HCT116 (cell line): ENCODE measurements at regions not wholly inside any gene's neighbourhood (a gene's known extent, or its start where the extent isn't known, plus 50 kb on each side); places are given as distances from the start of the nearest gene placed in this dataset.

Experiments used
- ATAC-seq: fragments of 200-7000 bp; cut with Tn5 transposase; 2 replicates; pipeline ENCODE4 v1.9.1; 2020; ENCODE audit warnings: mild to moderate bottlenecking, moderate library complexity
- BruUV-seq: library from RNA; stranded (reverse); fragments of 400-500 nt; replicated peaks from 2 replicates; lab custom pipeline; 2021; lab: Mats Ljungman, UMichigan
- CTCF ChIA-PET: fragments of 300-600 bp; sonication (Branson Sonifier 250); formaldehyde crosslinking; loops from one replicate; lab custom pipeline; 2021; ENCODE audit warnings: antibody characterized with exemption; lab: Charles Lee
- POLR2A ChIA-PET: fragments of 300-600, 350-600 bp; sonication (Branson Sonifier 250); formaldehyde crosslinking; loops from one replicate; lab custom pipeline; 2021; ENCODE audit warnings: antibody characterized with exemption; lab: Charles Lee
- RAD21 ChIA-PET, 2 experiments: fragments of 300-600 bp; sonication (Branson Sonifier 250); formaldehyde crosslinking; loops; one replicate each; lab custom pipeline; 2023; ENCODE audit warnings: low total read pairs in 2 of 2; ENCODE audit not compliant: uncharacterized antibody in 2 of 2, unreplicated experiment in 2 of 2, low non-redundant PET in 1 of 2; lab: Charles Lee
- DNase-seq: peaks from one replicate; pipeline ENCODE4 v3.0.0-alpha.2; 2010; ENCODE audit warnings: low read depth, low spot score
- H2AFZ ChIP-seq: fragments of 200-600 bp; shearing (Covaris generic), sonication (generic); 2 replicates; pipeline ENCODE4 v1.6.1; 2017; ENCODE audit warnings: low read depth, mixed run types, mixed read lengths, antibody characterized with exemption, low read length; ENCODE audit not compliant: poor library complexity, severe bottlenecking
- H3K27ac ChIP-seq: 2 replicates; pipeline ENCODE4 v1.5.1; 2012; ENCODE audit warnings: low read depth, low read length
- H3K27me3 ChIP-seq: fragments of 200-600 bp; sonication (generic); 2 replicates; pipeline ENCODE4 v1.6.1; 2016; ENCODE audit warnings: mixed run types, low read length, mixed read lengths; ENCODE audit not compliant: insufficient read depth
- H3K36me3 ChIP-seq, 2 experiments: fragments of 200-500 bp in 1 of 2; fragments of 200-600 bp in 1 of 2; sonication (Bioruptor generic) in 1 of 2; sonication (generic) in 1 of 2; 2 replicates each; pipeline versions ENCODE4 v1.5.1 to v1.6.1; 2014 to 2016; ENCODE audit warnings: low read length in 2 of 2, inconsistent platforms in 1 of 2, mixed read lengths in 1 of 2, mixed run types in 1 of 2; ENCODE audit not compliant: insufficient read depth in 2 of 2, control insufficient read depth in 1 of 2
- H3K4me1 ChIP-seq, 2 experiments: fragments of 200-600 bp in 1 of 2; sonication (generic) in 1 of 2; 2 replicates each; pipeline versions ENCODE4 v1.5.1 to v1.6.1; 2012 to 2017; ENCODE audit warnings: low read length in 2 of 2, inconsistent platforms in 1 of 2, mild to moderate bottlenecking in 1 of 2, mixed read lengths in 1 of 2, mixed run types in 1 of 2, moderate library complexity in 1 of 2; ENCODE audit not compliant: insufficient read depth in 2 of 2, control insufficient read depth in 1 of 2
- H3K4me2 ChIP-seq: fragments of 200-600 bp; sonication (generic); 2 replicates; pipeline ENCODE4 v1.6.1; 2017; ENCODE audit warnings: mixed run types, low read length, mixed read lengths
- H3K4me3 ChIP-seq, 2 experiments: fragments of 200-600 bp in 1 of 2; sonication (generic) in 1 of 2; replicated peaks in 1 of 2; 2 replicates each; pipeline ENCODE4 v1.5.1; 2011 to 2016; ENCODE audit warnings: low read length in 2 of 2, control low read depth in 1 of 2, low read depth in 1 of 2, mild to moderate bottlenecking in 1 of 2, mixed read lengths in 1 of 2, mixed run types in 1 of 2
- H3K79me2 ChIP-seq: fragments of 200-600 bp; sonication (generic); 2 replicates; pipeline ENCODE4 v1.6.1; 2017; ENCODE audit warnings: mild to moderate bottlenecking, mixed run types, low read length, moderate library complexity, mixed read lengths; ENCODE audit not compliant: insufficient read depth
- H3K9ac ChIP-seq: fragments of 200-600 bp; sonication (generic); 2 replicates; pipeline ENCODE4 v1.6.1; 2016; ENCODE audit warnings: low read length, mixed read lengths
- H3K9me2 ChIP-seq: fragments of 200-600 bp; sonication (generic), shearing (Covaris generic); 2 replicates; pipeline ENCODE4 v1.6.1; 2017; ENCODE audit warnings: mixed run types, mild to moderate bottlenecking, moderate library complexity; ENCODE audit not compliant: insufficient read depth
- H3K9me3 ChIP-seq, 2 experiments: fragments of 200-500 bp in 1 of 2; fragments of 200-600 bp in 1 of 2; sonication (Bioruptor generic) in 1 of 2; sonication (generic) in 1 of 2; 2 replicates each; pipeline ENCODE4 v1.6.1; 2014 to 2017; ENCODE audit warnings: low read length in 2 of 2, mixed read lengths in 2 of 2, inconsistent platforms in 1 of 2, low read depth in 1 of 2, mild to moderate bottlenecking in 1 of 2, mixed run types in 1 of 2, moderate library complexity in 1 of 2; ENCODE audit not compliant: control insufficient read depth in 1 of 2, insufficient read depth in 1 of 2
- H4K20me1 ChIP-seq: fragments of 200-600 bp; sonication (generic), shearing (Covaris generic); 2 replicates; pipeline ENCODE4 v1.6.1; 2017; ENCODE audit warnings: mixed run types, mild to moderate bottlenecking, moderate library complexity; ENCODE audit not compliant: insufficient read depth
- CEBPB ChIP-seq: IDR thresholded peaks from 2 replicates; pipeline ENCODE4 v1.6.1; 2012; ENCODE audit warnings: low read depth
- ELF1 ChIP-seq: IDR thresholded peaks from 2 replicates; pipeline ENCODE4 v1.6.1; 2012; ENCODE audit warnings: low read depth, borderline replicate concordance
- EZH2phosphoT487 ChIP-seq: fragments of 200-600 bp; IDR thresholded peaks from 2 replicates; pipeline ENCODE4 v1.6.1; 2018; ENCODE audit warnings: antibody characterized with exemption, borderline replicate concordance
- FOSL1 ChIP-seq: IDR thresholded peaks from 2 replicates; pipeline ENCODE4 v1.6.1; 2012; ENCODE audit warnings: low read depth
- JUND ChIP-seq: IDR thresholded peaks from 2 replicates; pipeline ENCODE4 v1.6.1; 2012
- POLR2A ChIP-seq: IDR thresholded peaks from 2 replicates; pipeline ENCODE4 v1.7.0; 2011; ENCODE audit warnings: borderline replicate concordance; ENCODE audit not compliant: insufficient read depth, insufficient read length; ENCODE audit errors: extremely low read depth
- POLR2AphosphoS5 ChIP-seq: IDR thresholded peaks from 2 replicates; pipeline ENCODE4 v1.6.1; 2011; ENCODE audit warnings: mild to moderate bottlenecking, low read depth, low read length, moderate library complexity
- RAD21 ChIP-seq: IDR thresholded peaks from 2 replicates; pipeline ENCODE4 v1.6.1; 2012; ENCODE audit warnings: low read depth, mild to moderate bottlenecking
- SIN3A ChIP-seq: IDR thresholded peaks from 2 replicates; pipeline ENCODE4 v1.6.1; 2012; ENCODE audit warnings: low read depth
- SP1 ChIP-seq: IDR thresholded peaks from 2 replicates; pipeline ENCODE4 v1.6.1; 2012; ENCODE audit warnings: low read depth
- SRF ChIP-seq: IDR thresholded peaks from 2 replicates; pipeline ENCODE4 v1.6.1; 2012; ENCODE audit warnings: low read depth
- TCF7L2 ChIP-seq: IDR thresholded peaks from 2 replicates; pipeline ENCODE4 v1.7.0; 2011; ENCODE audit warnings: borderline replicate concordance, inconsistent platforms; ENCODE audit not compliant: insufficient read depth, insufficient read length; ENCODE audit errors: extremely low read depth
- YY1 ChIP-seq: IDR thresholded peaks from 2 replicates; pipeline ENCODE4 v1.6.1; 2011; ENCODE audit warnings: low read length, low read depth, moderate library complexity, mild to moderate bottlenecking; ENCODE audit not compliant: insufficient replicate concordance; ENCODE audit errors: extremely low read depth
- ZNF274 ChIP-seq: fragments of 200-500 bp; sonication (Bioruptor generic); IDR thresholded peaks from 2 replicates; pipeline ENCODE4 v1.6.1; 2014; ENCODE audit warnings: mild to moderate bottlenecking, low read depth, low read length, inconsistent platforms
- intact Hi-C: fragments of 100-400 bp; cut with micrococcal nuclease; formaldehyde crosslinking; loops from 2 replicates; pipeline ENCODE4 v1.10.0; 2022
- TF ChIP-seq, protein P1 (sequence below), 3 experiments: fragments of 200-600 bp in 1 of 3; sonication (generic) in 1 of 3; IDR thresholded peaks in 2 of 3; conservative IDR thresholded peaks in 1 of 3; 2 replicates each; pipeline ENCODE4 v1.5.1; 2012 to 2017; ENCODE audit warnings: low read depth in 2 of 3, low read length in 2 of 3, antibody characterized with exemption in 1 of 3, borderline replicate concordance in 1 of 3, control low read depth in 1 of 3, mild to moderate bottlenecking in 1 of 3, mixed read lengths in 1 of 3, mixed run types in 1 of 3, moderate library complexity in 1 of 3; ENCODE audit not compliant: insufficient read depth in 1 of 3
- TF ChIP-seq, protein P2 (sequence below): IDR thresholded peaks from 2 replicates; pipeline ENCODE4 v1.6.1; 2012
- TF ChIP-seq, protein P3 (sequence below): IDR thresholded peaks from 2 replicates; pipeline ENCODE4 v1.6.1; 2012; ENCODE audit warnings: low read depth
- TF ChIP-seq, protein P4 (sequence below): IDR thresholded peaks from 2 replicates; pipeline ENCODE4 v1.6.1; 2011; ENCODE audit warnings: mild to moderate bottlenecking, low read length, moderate library complexity; ENCODE audit not compliant: insufficient replicate concordance; ENCODE audit errors: extremely low read depth

DNA sequence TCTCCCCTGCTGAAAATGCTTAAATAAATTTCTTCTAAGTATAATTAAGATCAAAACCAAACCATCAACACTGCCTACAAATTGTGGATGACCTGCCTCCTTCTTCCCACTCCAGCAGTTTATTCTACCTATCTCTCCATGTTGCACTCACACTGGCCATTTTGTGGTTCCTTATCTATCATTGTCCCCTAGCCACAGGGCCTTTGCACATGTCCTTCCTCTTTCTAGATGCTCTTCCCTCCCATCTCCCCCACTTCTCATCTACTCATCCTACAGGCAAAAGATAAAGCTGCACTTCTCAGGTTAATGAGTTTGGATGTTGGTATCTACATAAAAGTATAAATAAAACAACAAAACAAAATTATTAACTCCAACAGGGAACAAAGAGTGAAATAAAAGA, 70.6 kb upstream of the CCNG1 start:
- no peaks in the 10 kb centered on the region for H3K79me2 ChIP-seq
- H3K4me2 ChIP-seq = no peak overlapping the region
- H4K20me1 ChIP-seq = no peaks in the 10 kb centered on the region
- H3K9ac ChIP-seq = no peak overlapping the region
- no peak for DNase-seq
- no peaks in the 10 kb centered on the region for H3K36me3 ChIP-seq
- H3K4me1 ChIP-seq = no peaks in the 10 kb centered on the region
- intact Hi-C loops = no loop called here
- H3K4me3 ChIP-seq = no peak overlapping the region
- H3K27ac ChIP-seq = no peak overlapping the region
- TF ChIP-seq RAD21 (no peak), TCF7L2 (no peak), JUND (no peak), FOSL1 (no peak), POLR2A (no peak), EZH2phosphoT487 (no peak), SRF (no peak), SIN3A (no peak), ELF1 (no peak), ZNF274 (no peak), CEBPB (no peak), POLR2AphosphoS5 (no peak), SP1 (no peak), YY1 (no peak)
- TF ChIP-seq, protein P1, sequence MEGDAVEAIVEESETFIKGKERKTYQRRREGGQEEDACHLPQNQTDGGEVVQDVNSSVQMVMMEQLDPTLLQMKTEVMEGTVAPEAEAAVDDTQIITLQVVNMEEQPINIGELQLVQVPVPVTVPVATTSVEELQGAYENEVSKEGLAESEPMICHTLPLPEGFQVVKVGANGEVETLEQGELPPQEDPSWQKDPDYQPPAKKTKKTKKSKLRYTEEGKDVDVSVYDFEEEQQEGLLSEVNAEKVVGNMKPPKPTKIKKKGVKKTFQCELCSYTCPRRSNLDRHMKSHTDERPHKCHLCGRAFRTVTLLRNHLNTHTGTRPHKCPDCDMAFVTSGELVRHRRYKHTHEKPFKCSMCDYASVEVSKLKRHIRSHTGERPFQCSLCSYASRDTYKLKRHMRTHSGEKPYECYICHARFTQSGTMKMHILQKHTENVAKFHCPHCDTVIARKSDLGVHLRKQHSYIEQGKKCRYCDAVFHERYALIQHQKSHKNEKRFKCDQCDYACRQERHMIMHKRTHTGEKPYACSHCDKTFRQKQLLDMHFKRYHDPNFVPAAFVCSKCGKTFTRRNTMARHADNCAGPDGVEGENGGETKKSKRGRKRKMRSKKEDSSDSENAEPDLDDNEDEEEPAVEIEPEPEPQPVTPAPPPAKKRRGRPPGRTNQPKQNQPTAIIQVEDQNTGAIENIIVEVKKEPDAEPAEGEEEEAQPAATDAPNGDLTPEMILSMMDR (IDR thresholded peaks at IDR 0.05 in 2 of 3, conservative IDR thresholded peaks at IDR 0.05 in 1 of 3; ENCODE audit: borderline replicate concordance in 1 of 3, insufficient read depth in 1 of 3, low read depth in 2 of 3, low read length in 2 of 3) = no peak
- TF ChIP-seq, protein P2, sequence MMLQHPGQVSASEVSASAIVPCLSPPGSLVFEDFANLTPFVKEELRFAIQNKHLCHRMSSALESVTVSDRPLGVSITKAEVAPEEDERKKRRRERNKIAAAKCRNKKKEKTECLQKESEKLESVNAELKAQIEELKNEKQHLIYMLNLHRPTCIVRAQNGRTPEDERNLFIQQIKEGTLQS = no peak
- TF ChIP-seq, protein P3, sequence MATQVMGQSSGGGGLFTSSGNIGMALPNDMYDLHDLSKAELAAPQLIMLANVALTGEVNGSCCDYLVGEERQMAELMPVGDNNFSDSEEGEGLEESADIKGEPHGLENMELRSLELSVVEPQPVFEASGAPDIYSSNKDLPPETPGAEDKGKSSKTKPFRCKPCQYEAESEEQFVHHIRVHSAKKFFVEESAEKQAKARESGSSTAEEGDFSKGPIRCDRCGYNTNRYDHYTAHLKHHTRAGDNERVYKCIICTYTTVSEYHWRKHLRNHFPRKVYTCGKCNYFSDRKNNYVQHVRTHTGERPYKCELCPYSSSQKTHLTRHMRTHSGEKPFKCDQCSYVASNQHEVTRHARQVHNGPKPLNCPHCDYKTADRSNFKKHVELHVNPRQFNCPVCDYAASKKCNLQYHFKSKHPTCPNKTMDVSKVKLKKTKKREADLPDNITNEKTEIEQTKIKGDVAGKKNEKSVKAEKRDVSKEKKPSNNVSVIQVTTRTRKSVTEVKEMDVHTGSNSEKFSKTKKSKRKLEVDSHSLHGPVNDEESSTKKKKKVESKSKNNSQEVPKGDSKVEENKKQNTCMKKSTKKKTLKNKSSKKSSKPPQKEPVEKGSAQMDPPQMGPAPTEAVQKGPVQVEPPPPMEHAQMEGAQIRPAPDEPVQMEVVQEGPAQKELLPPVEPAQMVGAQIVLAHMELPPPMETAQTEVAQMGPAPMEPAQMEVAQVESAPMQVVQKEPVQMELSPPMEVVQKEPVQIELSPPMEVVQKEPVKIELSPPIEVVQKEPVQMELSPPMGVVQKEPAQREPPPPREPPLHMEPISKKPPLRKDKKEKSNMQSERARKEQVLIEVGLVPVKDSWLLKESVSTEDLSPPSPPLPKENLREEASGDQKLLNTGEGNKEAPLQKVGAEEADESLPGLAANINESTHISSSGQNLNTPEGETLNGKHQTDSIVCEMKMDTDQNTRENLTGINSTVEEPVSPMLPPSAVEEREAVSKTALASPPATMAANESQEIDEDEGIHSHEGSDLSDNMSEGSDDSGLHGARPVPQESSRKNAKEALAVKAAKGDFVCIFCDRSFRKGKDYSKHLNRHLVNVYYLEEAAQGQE = no peak
- TF ChIP-seq, protein P4, sequence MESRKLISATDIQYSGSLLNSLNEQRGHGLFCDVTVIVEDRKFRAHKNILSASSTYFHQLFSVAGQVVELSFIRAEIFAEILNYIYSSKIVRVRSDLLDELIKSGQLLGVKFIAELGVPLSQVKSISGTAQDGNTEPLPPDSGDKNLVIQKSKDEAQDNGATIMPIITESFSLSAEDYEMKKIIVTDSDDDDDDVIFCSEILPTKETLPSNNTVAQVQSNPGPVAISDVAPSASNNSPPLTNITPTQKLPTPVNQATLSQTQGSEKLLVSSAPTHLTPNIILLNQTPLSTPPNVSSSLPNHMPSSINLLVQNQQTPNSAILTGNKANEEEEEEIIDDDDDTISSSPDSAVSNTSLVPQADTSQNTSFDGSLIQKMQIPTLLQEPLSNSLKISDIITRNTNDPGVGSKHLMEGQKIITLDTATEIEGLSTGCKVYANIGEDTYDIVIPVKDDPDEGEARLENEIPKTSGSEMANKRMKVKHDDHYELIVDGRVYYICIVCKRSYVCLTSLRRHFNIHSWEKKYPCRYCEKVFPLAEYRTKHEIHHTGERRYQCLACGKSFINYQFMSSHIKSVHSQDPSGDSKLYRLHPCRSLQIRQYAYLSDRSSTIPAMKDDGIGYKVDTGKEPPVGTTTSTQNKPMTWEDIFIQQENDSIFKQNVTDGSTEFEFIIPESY = no peak
- H3K27me3 ChIP-seq = no peaks in the 10 kb centered on the region
- no peak for ATAC-seq
- ChIA-PET POLR2A (no interaction called here), CTCF (no interaction called here), RAD21 (no interaction called here)
- no peak overlapping the region for H2AFZ ChIP-seq
- no peaks in the 10 kb centered on the region for H3K9me2 ChIP-seq
- no TSS peak for BruUV-seq
- no peaks in the 10 kb centered on the region; a peak in 1 of 4 replicates for H3K9me3 ChIP-seq
